NCI-H345 (cell line): ENCODE measurements at regions not wholly inside any gene's neighbourhood (a gene's known extent, or its start where the extent isn't known, plus 50 kb on each side); places are given as distances from the start of the nearest gene placed in this dataset.

Experiments used
- DNase-seq: peaks from one replicate; lab custom pipeline; 2025; lab: John Stamatoyannopoulos, UW

- no peak for DNase-seq
Observed at GRCh38 chr10:107443813-107444212, 279.3 kb upstream of the SORCS1 start.

- no peak for DNase-seq
Observed at GRCh38 chr10:107443326-107443725, 278.8 kb upstream of the SORCS1 start.

GRCh38 chr10:107442035-107442505 lies 277.6 kb upstream of the SORCS1 start:
- no peak for DNase-seq

- no peak for DNase-seq
Observed at GRCh38 chr10:107440741-107441140, 276.2 kb upstream of the SORCS1 start.

GRCh38 chr10:107437921-107438320 lies 273.4 kb upstream of the SORCS1 start:
- no peak for DNase-seq

- no peak for DNase-seq
Observed at GRCh38 chr10:107436568-107436967, 272.1 kb upstream of the SORCS1 start.

- DNase-seq: no peak
Observed at GRCh38 chr10:107434854-107435253, 270.3 kb upstream of the SORCS1 start.

GRCh38 chr10:107434201-107434600 lies 269.7 kb upstream of the SORCS1 start:
- DNase-seq: no peak

GRCh38 chr10:107433605-107434004 lies 269.1 kb upstream of the SORCS1 start:
- DNase-seq: no peak

- DNase-seq: no peak
Observed at GRCh38 chr10:107430446-107430845, 265.9 kb upstream of the SORCS1 start.

GRCh38 chr10:107427016-107427415 lies 262.5 kb upstream of the SORCS1 start:
- no peak for DNase-seq

GRCh38 chr10:107425931-107426553 lies 261.5 kb upstream of the SORCS1 start:
- no peak for DNase-seq

GRCh38 chr10:107424628-107425027 lies 260.1 kb upstream of the SORCS1 start:
- no peak for DNase-seq

- DNase-seq: no peak
Observed at GRCh38 chr10:107423903-107424302, 259.4 kb upstream of the SORCS1 start.

- no peak for DNase-seq
Observed at GRCh38 chr10:107422681-107423080, 258.2 kb upstream of the SORCS1 start.

GRCh38 chr10:107420196-107420595 lies 255.7 kb upstream of the SORCS1 start:
- DNase-seq: no peak

- no peak for DNase-seq
Observed at GRCh38 chr10:107418085-107418806, 253.7 kb upstream of the SORCS1 start.

GRCh38 chr10:107417446-107417845 lies 252.9 kb upstream of the SORCS1 start:
- no peak for DNase-seq

GRCh38 chr10:107415446-107415845 lies 250.9 kb upstream of the SORCS1 start:
- no peak for DNase-seq

- no peak for DNase-seq
Observed at GRCh38 chr10:107413971-107414370, 249.5 kb upstream of the SORCS1 start.

- DNase-seq: no peak
Observed at GRCh38 chr10:107409522-107409921, 245.0 kb upstream of the SORCS1 start.

- no peak for DNase-seq
Observed at GRCh38 chr10:107398115-107398514, 233.6 kb upstream of the SORCS1 start.

GRCh38 chr10:107391901-107392300 lies 227.4 kb upstream of the SORCS1 start:
- no peak for DNase-seq

- DNase-seq: no peak
Observed at GRCh38 chr10:107390563-107390962, 226.1 kb upstream of the SORCS1 start.
